Esophagus squamous epithelium (tissue), 4 donors: ENCODE measurements at regions not wholly inside any gene's neighbourhood (a gene's known extent, or its start where the extent isn't known, plus 50 kb on each side); places are given as distances from the start of the nearest gene placed in this dataset.

Experiments
- POLR2A ChIP-seq, 4 donors: fragments of 450-650 bp; IDR thresholded peaks; one replicate each; pipeline ENCODE4 v1.6.1; 2017; ENCODE audit warnings: antibody characterized with exemption in 4 of 4, mild to moderate bottlenecking in 4 of 4, moderate library complexity in 3 of 4
- TF ChIP-seq, protein P1 (sequence below), 6 experiments: fragments of 450-650 bp in 4 of 6; fragments of 200-600 bp in 2 of 6; sonication (generic) in 2 of 6; IDR thresholded peaks; one replicate each; pipeline ENCODE4 v1.5.1; 2016 to 2019; ENCODE audit warnings: antibody characterized with exemption in 6 of 6, mild to moderate bottlenecking in 4 of 6, moderate library complexity in 4 of 6

DNA sequence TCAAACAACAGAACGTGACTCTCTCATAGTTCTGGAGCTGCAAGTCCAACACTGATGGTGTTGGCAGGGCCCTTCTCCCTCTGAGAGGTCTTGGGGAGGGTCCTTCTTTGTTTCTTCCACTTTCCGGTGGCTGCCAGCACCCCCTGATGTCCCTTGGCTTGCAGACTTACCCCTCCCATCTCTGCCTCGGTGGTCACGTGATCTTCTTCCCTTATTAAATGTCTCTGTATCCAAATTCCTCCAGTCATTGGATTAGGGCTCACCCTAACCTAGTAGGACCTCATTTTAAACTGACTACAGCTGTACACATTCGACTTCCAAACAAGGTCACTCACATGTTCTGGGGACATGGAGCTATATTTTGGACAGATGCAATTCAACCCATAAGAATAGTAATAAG, 780.6 kb upstream of the SALL3 start:
- TF ChIP-seq, protein P1, sequence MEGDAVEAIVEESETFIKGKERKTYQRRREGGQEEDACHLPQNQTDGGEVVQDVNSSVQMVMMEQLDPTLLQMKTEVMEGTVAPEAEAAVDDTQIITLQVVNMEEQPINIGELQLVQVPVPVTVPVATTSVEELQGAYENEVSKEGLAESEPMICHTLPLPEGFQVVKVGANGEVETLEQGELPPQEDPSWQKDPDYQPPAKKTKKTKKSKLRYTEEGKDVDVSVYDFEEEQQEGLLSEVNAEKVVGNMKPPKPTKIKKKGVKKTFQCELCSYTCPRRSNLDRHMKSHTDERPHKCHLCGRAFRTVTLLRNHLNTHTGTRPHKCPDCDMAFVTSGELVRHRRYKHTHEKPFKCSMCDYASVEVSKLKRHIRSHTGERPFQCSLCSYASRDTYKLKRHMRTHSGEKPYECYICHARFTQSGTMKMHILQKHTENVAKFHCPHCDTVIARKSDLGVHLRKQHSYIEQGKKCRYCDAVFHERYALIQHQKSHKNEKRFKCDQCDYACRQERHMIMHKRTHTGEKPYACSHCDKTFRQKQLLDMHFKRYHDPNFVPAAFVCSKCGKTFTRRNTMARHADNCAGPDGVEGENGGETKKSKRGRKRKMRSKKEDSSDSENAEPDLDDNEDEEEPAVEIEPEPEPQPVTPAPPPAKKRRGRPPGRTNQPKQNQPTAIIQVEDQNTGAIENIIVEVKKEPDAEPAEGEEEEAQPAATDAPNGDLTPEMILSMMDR (IDR thresholded peaks at IDR 0.05): no peak
- TF ChIP-seq POLR2A (IDR thresholded peaks at IDR 0.05): no peak
